ENCODE measurements at regions not wholly inside any gene's neighbourhood (a gene's known extent, or its start where the extent isn't known, plus 50 kb on each side); places are given as distances from the start of the nearest gene placed in this dataset.

DNA sequence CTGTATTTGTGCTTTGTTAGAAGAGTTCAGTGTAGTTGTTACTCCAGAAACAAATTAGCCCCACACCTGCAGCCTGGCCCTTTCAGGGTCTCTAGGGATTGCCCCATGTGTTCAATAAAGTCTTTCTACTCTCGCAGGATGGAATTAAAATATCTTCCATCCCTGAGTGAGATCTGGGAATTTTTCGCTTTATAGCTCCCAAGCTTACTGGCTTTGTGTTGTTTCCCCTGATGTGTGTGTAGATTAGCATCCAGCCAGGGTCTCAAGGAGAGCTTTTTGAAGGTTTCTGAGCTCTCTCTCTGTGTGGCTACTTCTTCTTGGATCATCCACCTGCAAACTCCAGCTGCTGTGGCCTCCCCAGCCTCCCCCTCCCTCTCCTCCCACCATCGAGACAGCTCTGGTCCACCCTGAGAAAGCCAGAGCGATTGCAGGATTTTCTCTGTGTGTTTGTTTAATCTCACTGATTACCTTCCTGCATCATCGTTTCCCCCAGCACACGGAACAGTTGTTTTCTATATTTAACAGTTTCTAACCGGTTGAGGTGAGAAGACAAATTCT is 553.5 kb downstream of the TBC1D22A start:
- H3K27ac ChIP-seq (replicated peaks) = no peak overlapping the region
- no peak for TF ChIP-seq SPI1 (IDR thresholded peaks at IDR 0.05; ENCODE audit: borderline replicate concordance, low read depth)
- no peak for TF ChIP-seq GABPA (IDR thresholded peaks at IDR 0.05; ENCODE audit: low read depth)
- TF ChIP-seq POLR2AphosphoS5 (IDR thresholded peaks at IDR 0.05; ENCODE audit: low read depth) = no peak
- no peak for DNase-seq (ENCODE audit: low read depth in 1 of 2, low spot score in 1 of 2)

DNA sequence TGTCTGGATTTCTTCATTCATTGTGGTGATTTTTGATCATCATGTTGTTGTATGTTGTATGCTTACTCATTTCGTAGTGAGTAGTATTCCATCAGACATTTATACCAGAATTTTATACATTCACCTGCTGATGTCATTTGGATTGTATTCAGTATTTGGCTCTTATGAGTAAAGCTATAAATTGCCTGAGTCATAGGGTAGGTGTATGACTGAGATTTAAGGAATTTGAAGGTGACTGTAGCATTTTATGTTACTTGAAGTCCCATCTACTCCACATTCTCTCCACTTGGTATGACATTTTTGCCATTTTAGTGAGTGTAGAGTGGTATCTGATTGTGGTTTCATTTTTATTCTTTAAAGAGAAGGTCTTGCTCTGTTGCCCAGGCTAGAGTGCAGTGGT is 548.2 kb downstream of the TBC1D22A start:
- no peak for DNase-seq (ENCODE audit: low read depth in 1 of 2, low spot score in 1 of 2)
- TF ChIP-seq GABPA (IDR thresholded peaks at IDR 0.05; ENCODE audit: low read depth) = no peak
- no peak for TF ChIP-seq SPI1 (IDR thresholded peaks at IDR 0.05; ENCODE audit: borderline replicate concordance, low read depth)
- TF ChIP-seq POLR2AphosphoS5 (IDR thresholded peaks at IDR 0.05; ENCODE audit: low read depth) = no peak
- TF ChIP-seq, protein P1, sequence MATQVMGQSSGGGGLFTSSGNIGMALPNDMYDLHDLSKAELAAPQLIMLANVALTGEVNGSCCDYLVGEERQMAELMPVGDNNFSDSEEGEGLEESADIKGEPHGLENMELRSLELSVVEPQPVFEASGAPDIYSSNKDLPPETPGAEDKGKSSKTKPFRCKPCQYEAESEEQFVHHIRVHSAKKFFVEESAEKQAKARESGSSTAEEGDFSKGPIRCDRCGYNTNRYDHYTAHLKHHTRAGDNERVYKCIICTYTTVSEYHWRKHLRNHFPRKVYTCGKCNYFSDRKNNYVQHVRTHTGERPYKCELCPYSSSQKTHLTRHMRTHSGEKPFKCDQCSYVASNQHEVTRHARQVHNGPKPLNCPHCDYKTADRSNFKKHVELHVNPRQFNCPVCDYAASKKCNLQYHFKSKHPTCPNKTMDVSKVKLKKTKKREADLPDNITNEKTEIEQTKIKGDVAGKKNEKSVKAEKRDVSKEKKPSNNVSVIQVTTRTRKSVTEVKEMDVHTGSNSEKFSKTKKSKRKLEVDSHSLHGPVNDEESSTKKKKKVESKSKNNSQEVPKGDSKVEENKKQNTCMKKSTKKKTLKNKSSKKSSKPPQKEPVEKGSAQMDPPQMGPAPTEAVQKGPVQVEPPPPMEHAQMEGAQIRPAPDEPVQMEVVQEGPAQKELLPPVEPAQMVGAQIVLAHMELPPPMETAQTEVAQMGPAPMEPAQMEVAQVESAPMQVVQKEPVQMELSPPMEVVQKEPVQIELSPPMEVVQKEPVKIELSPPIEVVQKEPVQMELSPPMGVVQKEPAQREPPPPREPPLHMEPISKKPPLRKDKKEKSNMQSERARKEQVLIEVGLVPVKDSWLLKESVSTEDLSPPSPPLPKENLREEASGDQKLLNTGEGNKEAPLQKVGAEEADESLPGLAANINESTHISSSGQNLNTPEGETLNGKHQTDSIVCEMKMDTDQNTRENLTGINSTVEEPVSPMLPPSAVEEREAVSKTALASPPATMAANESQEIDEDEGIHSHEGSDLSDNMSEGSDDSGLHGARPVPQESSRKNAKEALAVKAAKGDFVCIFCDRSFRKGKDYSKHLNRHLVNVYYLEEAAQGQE (IDR thresholded peaks at IDR 0.05; ENCODE audit: insufficient replicate concordance, low read depth) = no peak
- TF ChIP-seq, protein P2, sequence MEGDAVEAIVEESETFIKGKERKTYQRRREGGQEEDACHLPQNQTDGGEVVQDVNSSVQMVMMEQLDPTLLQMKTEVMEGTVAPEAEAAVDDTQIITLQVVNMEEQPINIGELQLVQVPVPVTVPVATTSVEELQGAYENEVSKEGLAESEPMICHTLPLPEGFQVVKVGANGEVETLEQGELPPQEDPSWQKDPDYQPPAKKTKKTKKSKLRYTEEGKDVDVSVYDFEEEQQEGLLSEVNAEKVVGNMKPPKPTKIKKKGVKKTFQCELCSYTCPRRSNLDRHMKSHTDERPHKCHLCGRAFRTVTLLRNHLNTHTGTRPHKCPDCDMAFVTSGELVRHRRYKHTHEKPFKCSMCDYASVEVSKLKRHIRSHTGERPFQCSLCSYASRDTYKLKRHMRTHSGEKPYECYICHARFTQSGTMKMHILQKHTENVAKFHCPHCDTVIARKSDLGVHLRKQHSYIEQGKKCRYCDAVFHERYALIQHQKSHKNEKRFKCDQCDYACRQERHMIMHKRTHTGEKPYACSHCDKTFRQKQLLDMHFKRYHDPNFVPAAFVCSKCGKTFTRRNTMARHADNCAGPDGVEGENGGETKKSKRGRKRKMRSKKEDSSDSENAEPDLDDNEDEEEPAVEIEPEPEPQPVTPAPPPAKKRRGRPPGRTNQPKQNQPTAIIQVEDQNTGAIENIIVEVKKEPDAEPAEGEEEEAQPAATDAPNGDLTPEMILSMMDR (IDR thresholded peaks at IDR 0.05; ENCODE audit: insufficient read depth, low read length) = no peak
- H3K27ac ChIP-seq (replicated peaks) = no peak overlapping the region
- H3K27me3 ChIP-seq (ENCODE audit: insufficient read depth, poor library complexity, severe bottlenecking) = no peaks in the 10 kb centered on the region
- H3K4me3 ChIP-seq (replicated peaks; ENCODE audit: insufficient read depth, low read length) = no peak overlapping the region

More for the DNA sequence above, 553.5 kb downstream of the TBC1D22A start:
- H3K4me3 ChIP-seq (replicated peaks; ENCODE audit: insufficient read depth, low read length) = no peak overlapping the region
- H3K27me3 ChIP-seq (ENCODE audit: insufficient read depth, poor library complexity, severe bottlenecking) = no peaks in the 10 kb centered on the region

DNA sequence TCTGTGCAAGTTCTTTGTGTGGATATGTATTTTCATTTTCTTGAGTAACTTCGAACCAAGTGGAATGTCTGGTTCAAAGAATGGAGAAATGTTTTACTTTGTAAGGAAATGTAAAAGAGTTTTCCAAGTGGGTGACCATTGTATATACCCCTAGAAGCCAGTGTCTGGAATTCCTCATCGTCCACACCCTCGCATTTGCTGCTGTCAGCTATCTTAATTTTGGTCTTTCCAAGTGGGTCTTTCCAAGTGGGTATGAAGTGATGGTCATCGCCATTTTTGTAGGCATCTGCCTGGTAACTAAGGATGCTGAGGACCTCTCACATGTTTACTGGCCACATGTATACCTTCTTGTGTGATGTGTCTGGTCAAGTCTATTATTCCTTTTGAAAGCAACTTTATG is 547.5 kb downstream of the TBC1D22A start:
- TF ChIP-seq, protein P2 (IDR thresholded peaks at IDR 0.05; ENCODE audit: insufficient read depth, low read length) = no peak
- TF ChIP-seq, protein P1 (IDR thresholded peaks at IDR 0.05; ENCODE audit: insufficient replicate concordance, low read depth) = no peak
- TF ChIP-seq POLR2AphosphoS5 (IDR thresholded peaks at IDR 0.05; ENCODE audit: low read depth) (no peak), SPI1 (IDR thresholded peaks at IDR 0.05; ENCODE audit: borderline replicate concordance, low read depth) (no peak), GABPA (IDR thresholded peaks at IDR 0.05; ENCODE audit: low read depth) (no peak)
- no peak for DNase-seq (ENCODE audit: low read depth in 1 of 2, low spot score in 1 of 2)
- Histone ChIP-seq H3K27me3 (ENCODE audit: insufficient read depth, poor library complexity, severe bottlenecking) (no peaks in the 10 kb centered on the region), H3K27ac (replicated peaks) (no peak overlapping the region), H3K4me3 (replicated peaks; ENCODE audit: insufficient read depth, low read length) (no peak overlapping the region)

DNA sequence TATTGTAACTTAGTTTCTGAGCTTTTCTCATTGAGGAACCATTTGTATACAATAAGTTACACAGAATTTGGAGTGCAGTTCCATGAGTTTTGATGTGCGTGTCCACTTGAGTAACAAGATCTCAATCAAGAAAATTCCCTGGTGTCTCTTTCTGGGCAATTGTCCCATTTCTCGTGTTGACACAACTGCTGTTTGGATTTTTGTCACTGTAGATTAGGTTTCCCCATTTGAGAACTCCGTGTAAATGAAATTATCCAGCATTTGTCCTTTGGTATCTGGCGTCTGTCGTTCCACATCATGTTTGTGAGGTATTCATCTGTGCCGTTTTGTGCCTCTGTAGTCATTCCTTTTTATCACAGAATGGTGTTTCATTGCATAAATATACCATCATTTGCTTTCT is 547.0 kb downstream of the TBC1D22A start:
- Histone ChIP-seq H3K4me3 (replicated peaks; ENCODE audit: insufficient read depth, low read length) (no peak overlapping the region), H3K27me3 (ENCODE audit: insufficient read depth, poor library complexity, severe bottlenecking) (no peaks in the 10 kb centered on the region), H3K27ac (replicated peaks) (no peak overlapping the region)
- no peak for DNase-seq (ENCODE audit: low read depth in 1 of 2, low spot score in 1 of 2)
- no peak for TF ChIP-seq SPI1 (IDR thresholded peaks at IDR 0.05; ENCODE audit: borderline replicate concordance, low read depth)
- TF ChIP-seq, protein P1 (IDR thresholded peaks at IDR 0.05; ENCODE audit: insufficient replicate concordance, low read depth) = no peak
- TF ChIP-seq, protein P2 (IDR thresholded peaks at IDR 0.05; ENCODE audit: insufficient read depth, low read length) = no peak
- TF ChIP-seq GABPA (IDR thresholded peaks at IDR 0.05; ENCODE audit: low read depth) = no peak
- TF ChIP-seq POLR2AphosphoS5 (IDR thresholded peaks at IDR 0.05; ENCODE audit: low read depth) = no peak

Data from HL-60 (cell line).